ENCODE measurements at regions not wholly inside any gene's neighbourhood (a gene's known extent, or its start where the extent isn't known, plus 50 kb on each side); places are given as distances from the start of the nearest gene placed in this dataset.
"Not testable (repeated sequence)": the region's sequence is repeated elsewhere in the genome, so short reads cannot be mapped to it uniquely, and the experiment has no call there.

GRCh38 chr15:32513378-32513777 lies 57.9 kb upstream of the GOLGA8O start:
- H3K27me3 Mint-ChIP-seq (ENCODE audit: low read depth in 2 of 2); H3K4me3 Mint-ChIP-seq; H3K4me1 Mint-ChIP-seq; H3K4me1 ChIP-seq (ENCODE audit: control insufficient read depth, insufficient read depth, low read length); H3K36me3 ChIP-seq (ENCODE audit: control insufficient read depth, insufficient read depth, low read length); H3K9me3 ChIP-seq (ENCODE audit: control insufficient read depth, insufficient read depth, low read length); H3K36me3 Mint-ChIP-seq; intact Hi-C loops (cut with micrococcal nuclease); H3K27ac ChIP-seq (ENCODE audit: low read length); H3K27ac Mint-ChIP-seq; DNase-seq; H3K27me3 ChIP-seq (ENCODE audit: control insufficient read depth, insufficient read depth, low read length); H3K9me3 Mint-ChIP-seq; ATAC-seq; H3K4me3 ChIP-seq (ENCODE audit: low read length): not testable (repeated sequence)

DNA sequence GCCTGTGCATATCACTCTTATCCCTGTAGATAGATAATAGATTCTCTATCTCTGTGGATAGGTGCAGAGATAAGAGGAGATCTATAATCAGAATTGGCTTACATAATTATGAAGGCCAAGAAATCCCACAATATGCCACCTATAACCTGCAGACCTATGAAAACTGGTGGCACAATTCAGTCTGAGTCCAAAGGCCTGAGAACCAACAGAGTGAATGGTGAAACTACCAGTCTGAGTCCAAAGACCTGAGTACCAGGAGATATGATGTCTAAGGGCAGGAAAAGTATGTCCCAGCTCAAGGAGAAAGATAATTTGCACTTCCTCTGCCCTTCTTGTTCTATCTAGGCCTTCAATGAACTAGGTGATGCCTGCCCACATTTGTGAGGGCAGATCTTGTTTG lies 54.6 kb upstream of the GOLGA8O start:
- H3K4me3 Mint-ChIP-seq; H3K9me3 ChIP-seq (ENCODE audit: control insufficient read depth, insufficient read depth, low read length); H3K27ac ChIP-seq (ENCODE audit: low read length); H3K4me1 Mint-ChIP-seq; intact Hi-C loops (cut with micrococcal nuclease); H3K4me1 ChIP-seq (ENCODE audit: control insufficient read depth, insufficient read depth, low read length); H3K27ac Mint-ChIP-seq; H3K4me3 ChIP-seq (ENCODE audit: low read length); H3K36me3 Mint-ChIP-seq; H3K9me3 Mint-ChIP-seq; H3K36me3 ChIP-seq (ENCODE audit: control insufficient read depth, insufficient read depth, low read length); DNase-seq; ATAC-seq; H3K27me3 ChIP-seq (ENCODE audit: control insufficient read depth, insufficient read depth, low read length); H3K27me3 Mint-ChIP-seq (ENCODE audit: low read depth in 2 of 2): not testable (repeated sequence)

GRCh38 chr15:32508081-32508480 lies 52.6 kb upstream of the GOLGA8O start:
- intact Hi-C loops (cut with micrococcal nuclease); H3K4me1 Mint-ChIP-seq; H3K9me3 ChIP-seq (ENCODE audit: control insufficient read depth, insufficient read depth, low read length); ATAC-seq; H3K27ac ChIP-seq (ENCODE audit: low read length); H3K9me3 Mint-ChIP-seq; H3K27me3 ChIP-seq (ENCODE audit: control insufficient read depth, insufficient read depth, low read length); H3K36me3 ChIP-seq (ENCODE audit: control insufficient read depth, insufficient read depth, low read length); H3K4me3 ChIP-seq (ENCODE audit: low read length); H3K27me3 Mint-ChIP-seq (ENCODE audit: low read depth in 2 of 2); H3K36me3 Mint-ChIP-seq; DNase-seq; H3K4me1 ChIP-seq (ENCODE audit: control insufficient read depth, insufficient read depth, low read length); H3K4me3 Mint-ChIP-seq; H3K27ac Mint-ChIP-seq: not testable (repeated sequence)
- WGBS (ENCODE audit: insufficient coverage), result no CpG with 5 or more reads among the region's 7 CpGs

GRCh38 chr15:32506787-32507186 lies 51.4 kb upstream of the GOLGA8O start:
- H3K9me3 Mint-ChIP-seq; H3K27me3 Mint-ChIP-seq (ENCODE audit: low read depth in 2 of 2); H3K36me3 ChIP-seq (ENCODE audit: control insufficient read depth, insufficient read depth, low read length); H3K9me3 ChIP-seq (ENCODE audit: control insufficient read depth, insufficient read depth, low read length); H3K27me3 ChIP-seq (ENCODE audit: control insufficient read depth, insufficient read depth, low read length); H3K4me3 Mint-ChIP-seq; intact Hi-C loops (cut with micrococcal nuclease); H3K4me3 ChIP-seq (ENCODE audit: low read length); H3K4me1 ChIP-seq (ENCODE audit: control insufficient read depth, insufficient read depth, low read length); H3K36me3 Mint-ChIP-seq; DNase-seq; H3K27ac Mint-ChIP-seq; H3K27ac ChIP-seq (ENCODE audit: low read length); H3K4me1 Mint-ChIP-seq; ATAC-seq: not testable (repeated sequence)
- WGBS (ENCODE audit: insufficient coverage), result no CpG with 5 or more reads among the region's 2 CpGs

GRCh38 chr15:32505633-32506032 lies 50.2 kb upstream of the GOLGA8O start:
- H3K36me3 Mint-ChIP-seq; H3K27ac Mint-ChIP-seq; H3K27me3 Mint-ChIP-seq (ENCODE audit: low read depth in 2 of 2); H3K4me1 Mint-ChIP-seq; ATAC-seq; H3K27ac ChIP-seq (ENCODE audit: low read length); H3K36me3 ChIP-seq (ENCODE audit: control insufficient read depth, insufficient read depth, low read length); H3K9me3 ChIP-seq (ENCODE audit: control insufficient read depth, insufficient read depth, low read length); H3K9me3 Mint-ChIP-seq; intact Hi-C loops (cut with micrococcal nuclease); H3K4me3 ChIP-seq (ENCODE audit: low read length); DNase-seq; H3K4me1 ChIP-seq (ENCODE audit: control insufficient read depth, insufficient read depth, low read length); H3K27me3 ChIP-seq (ENCODE audit: control insufficient read depth, insufficient read depth, low read length); H3K4me3 Mint-ChIP-seq: not testable (repeated sequence)
- no CpG with 5 or more reads among the region's 4 CpGs for WGBS (ENCODE audit: insufficient coverage)
